Right atrium auricular region (tissue), 2 donors: ENCODE measurements at regions not wholly inside any gene's neighbourhood (a gene's known extent, or its start where the extent isn't known, plus 50 kb on each side); places are given as distances from the start of the nearest gene placed in this dataset.
"Not testable (repeated sequence)": the region's sequence is repeated elsewhere in the genome, so short reads cannot be mapped to it uniquely, and the experiment has no call there.

Experiments
- DNase-seq: peaks from one replicate; pipeline ENCODE4 v3.0.0-alpha.2; 2019; ENCODE audit warnings: low spot score
- H3K27ac ChIP-seq, 2 donors: fragments of 200-600 bp; sonication (generic); 1 replicate in 1 of 2; 2 replicates in 1 of 2; pipeline ENCODE4 v1.5.1; 2016 to 2019
- H3K27me3 ChIP-seq, 2 donors: fragments of 200-600 bp; sonication (generic); one replicate each; pipeline versions ENCODE4 v1.5.1 to v1.6.0; 2017 to 2019
- H3K36me3 ChIP-seq: fragments of 200-600 bp; sonication (generic); one replicate; pipeline ENCODE4 v1.5.1; 2016
- H3K4me1 ChIP-seq, 2 donors: fragments of 200-600 bp; sonication (generic); one replicate each; pipeline versions ENCODE4 v1.5.1 to v1.6.0; 2017 to 2019
- H3K4me3 ChIP-seq, 2 donors: fragments of 200-600 bp; sonication (generic); 1 replicate in 1 of 2; 2 replicates in 1 of 2; pipeline ENCODE4 v1.5.1; 2017 to 2019; ENCODE audit warnings: mild to moderate bottlenecking in 1 of 2, moderate library complexity in 1 of 2
- H3K9me3 ChIP-seq, 2 donors: fragments of 200-600 bp; sonication (generic); one replicate each; pipeline ENCODE4 v1.5.1; 2019
- TF ChIP-seq, protein P1 (sequence below), 2 donors: fragments of 200-600 bp; sonication (generic); IDR thresholded peaks; one replicate each; pipeline ENCODE4 v1.5.1; 2019; ENCODE audit warnings: antibody characterized with exemption in 2 of 2

DNA sequence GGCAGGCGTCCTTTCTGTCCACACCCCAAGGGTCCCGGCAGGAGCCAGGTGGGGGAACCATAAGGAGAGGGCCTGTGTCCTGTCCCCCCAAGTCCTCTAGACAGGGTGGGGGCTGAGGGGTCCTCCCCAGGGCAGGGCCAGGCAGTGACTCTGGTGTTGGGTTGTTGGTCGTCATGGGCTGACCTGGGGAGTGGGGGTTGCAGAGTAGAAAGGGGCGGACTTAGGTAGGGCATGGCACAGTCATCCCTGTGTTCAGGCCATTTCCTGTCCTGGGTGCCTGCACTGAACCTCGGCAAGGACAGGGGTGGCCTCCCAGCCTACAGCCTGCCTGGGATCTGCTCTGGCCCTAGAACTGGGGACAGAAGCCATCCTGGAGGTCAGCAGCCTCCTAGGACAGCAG, 356.2 kb downstream of the TMEM121 start:
- no peaks in the 10 kb centered on the region for H3K9me3 ChIP-seq
- H3K36me3 ChIP-seq, result no peaks in the 10 kb centered on the region
- no peaks in the 10 kb centered on the region for H3K4me1 ChIP-seq
- H3K27ac ChIP-seq, result no peak overlapping the region
- H3K4me3 ChIP-seq, result no peak overlapping the region
- no peaks in the 10 kb centered on the region for H3K27me3 ChIP-seq
- TF ChIP-seq, protein P1, sequence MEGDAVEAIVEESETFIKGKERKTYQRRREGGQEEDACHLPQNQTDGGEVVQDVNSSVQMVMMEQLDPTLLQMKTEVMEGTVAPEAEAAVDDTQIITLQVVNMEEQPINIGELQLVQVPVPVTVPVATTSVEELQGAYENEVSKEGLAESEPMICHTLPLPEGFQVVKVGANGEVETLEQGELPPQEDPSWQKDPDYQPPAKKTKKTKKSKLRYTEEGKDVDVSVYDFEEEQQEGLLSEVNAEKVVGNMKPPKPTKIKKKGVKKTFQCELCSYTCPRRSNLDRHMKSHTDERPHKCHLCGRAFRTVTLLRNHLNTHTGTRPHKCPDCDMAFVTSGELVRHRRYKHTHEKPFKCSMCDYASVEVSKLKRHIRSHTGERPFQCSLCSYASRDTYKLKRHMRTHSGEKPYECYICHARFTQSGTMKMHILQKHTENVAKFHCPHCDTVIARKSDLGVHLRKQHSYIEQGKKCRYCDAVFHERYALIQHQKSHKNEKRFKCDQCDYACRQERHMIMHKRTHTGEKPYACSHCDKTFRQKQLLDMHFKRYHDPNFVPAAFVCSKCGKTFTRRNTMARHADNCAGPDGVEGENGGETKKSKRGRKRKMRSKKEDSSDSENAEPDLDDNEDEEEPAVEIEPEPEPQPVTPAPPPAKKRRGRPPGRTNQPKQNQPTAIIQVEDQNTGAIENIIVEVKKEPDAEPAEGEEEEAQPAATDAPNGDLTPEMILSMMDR (IDR thresholded peaks at IDR 0.05), result no peak
- no peak for DNase-seq

DNA sequence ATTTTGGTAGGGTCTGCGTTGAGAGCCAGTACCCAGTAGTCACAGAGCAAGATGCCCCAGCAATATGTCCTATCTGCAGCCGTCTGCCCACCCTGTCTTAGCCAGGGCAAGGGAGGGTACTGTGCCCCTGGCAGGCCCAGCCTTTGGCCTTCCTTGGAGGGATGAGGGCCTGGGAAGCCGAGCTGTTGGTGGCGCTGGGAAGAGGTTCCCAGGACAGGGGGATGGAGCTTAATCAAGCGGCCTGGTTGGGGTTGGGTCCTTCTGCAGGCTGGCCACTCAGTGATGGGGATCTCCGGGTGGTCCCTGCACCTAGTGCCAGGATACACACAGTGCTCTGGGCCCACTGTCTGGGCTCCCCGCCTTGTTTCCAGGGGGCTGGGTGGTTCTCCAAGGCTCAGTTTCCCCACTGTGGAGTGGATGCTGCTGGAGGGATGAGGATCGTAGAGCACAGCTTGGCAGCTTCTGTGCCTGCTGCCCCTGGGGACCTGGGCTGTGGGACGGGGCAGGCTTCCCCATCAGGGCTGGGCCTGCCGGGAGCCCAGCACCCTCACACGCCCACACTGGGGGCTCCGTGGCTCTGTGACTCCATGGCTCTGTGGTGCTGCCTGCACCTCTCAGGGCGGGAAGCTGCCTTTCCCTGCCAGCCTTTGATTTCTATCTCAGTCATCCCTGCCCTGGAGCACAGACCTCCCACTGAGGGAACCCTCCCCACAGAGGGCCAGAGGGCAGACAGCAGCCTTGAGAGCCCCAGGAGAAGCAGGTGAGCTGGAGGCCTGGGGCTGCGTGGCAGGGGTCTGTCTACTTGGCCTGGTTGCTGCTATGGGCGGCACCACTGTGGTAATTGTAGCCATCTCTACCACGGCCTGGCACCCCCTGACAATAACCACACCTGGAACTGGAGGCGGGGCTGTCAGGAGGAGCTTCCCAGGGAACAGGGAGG, 357.0 kb downstream of the TMEM121 start:
- Histone ChIP-seq H3K36me3 (no peaks in the 10 kb centered on the region), H3K27ac (no peak overlapping the region), H3K4me3 (no peak overlapping the region), H3K4me1 (no peaks in the 10 kb centered on the region), H3K9me3 (no peaks in the 10 kb centered on the region), H3K27me3 (no peaks in the 10 kb centered on the region)
- no peak for DNase-seq
- TF ChIP-seq, protein P1 (IDR thresholded peaks at IDR 0.05), result no peak

DNA sequence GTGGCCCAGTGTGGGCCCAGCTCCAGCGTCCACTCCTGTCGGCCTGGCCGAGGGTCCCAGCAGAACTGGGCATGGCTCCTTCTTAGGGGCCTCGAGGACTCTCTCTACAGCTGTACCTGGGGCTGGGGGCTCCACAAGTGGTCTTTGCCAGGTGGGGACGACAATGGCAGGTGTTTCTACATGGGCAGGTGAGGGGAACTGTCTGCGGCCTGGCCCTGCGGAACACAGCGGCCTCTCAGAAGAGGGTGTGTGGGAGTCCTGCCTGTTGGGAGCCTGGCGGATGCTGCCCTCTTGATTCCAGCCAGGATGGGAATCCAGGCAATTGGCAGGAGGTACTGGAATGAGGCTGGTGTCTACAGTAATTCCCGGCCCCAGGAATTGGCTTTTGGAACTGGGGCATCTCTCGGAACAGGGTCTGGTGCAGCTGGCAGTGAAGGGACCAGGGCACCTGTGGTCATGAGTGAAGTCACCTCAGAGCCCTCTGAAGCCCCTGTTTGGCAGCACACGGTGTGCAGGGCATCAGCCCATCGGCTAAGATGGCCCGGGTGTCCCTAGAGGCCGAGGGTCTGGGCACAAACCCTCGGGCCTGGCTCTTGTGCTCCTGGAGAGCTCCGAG, 357.9 kb downstream of the TMEM121 start:
- not testable (repeated sequence) for H3K36me3 ChIP-seq, H3K4me3 ChIP-seq, H3K27me3 ChIP-seq, H3K4me1 ChIP-seq, H3K27ac ChIP-seq, DNase-seq, H3K9me3 ChIP-seq

DNA sequence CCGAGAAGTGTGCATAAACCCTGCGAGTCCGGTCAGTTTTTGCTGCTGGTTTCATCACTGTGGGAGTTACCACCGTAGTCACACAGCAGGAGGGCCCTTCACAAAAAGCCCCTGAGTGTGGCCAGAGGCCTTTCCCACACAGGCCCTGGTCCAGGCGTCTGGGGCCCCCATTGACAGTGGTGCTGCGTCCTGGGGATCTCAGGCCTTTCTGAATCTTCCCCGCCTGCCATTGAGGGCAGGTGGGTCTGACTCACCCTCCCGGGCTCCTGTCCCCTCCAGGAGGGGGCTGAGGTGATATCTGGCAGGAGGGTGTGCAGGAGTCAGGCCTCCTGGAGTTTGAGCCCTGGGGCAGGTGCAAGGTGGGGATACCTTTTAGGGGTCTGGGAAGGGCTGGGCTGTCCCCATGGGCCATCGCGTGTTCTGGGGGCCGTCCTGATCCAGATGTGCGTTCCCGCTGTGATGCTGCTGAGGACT, 358.5 kb downstream of the TMEM121 start:
- H3K9me3 ChIP-seq, result no peaks in the 10 kb centered on the region
- TF ChIP-seq, protein P1 (IDR thresholded peaks at IDR 0.05), result no peak
- no peaks in the 10 kb centered on the region for H3K4me1 ChIP-seq
- H3K4me3 ChIP-seq, result no peak overlapping the region
- H3K36me3 ChIP-seq, result no peaks in the 10 kb centered on the region
- no peak overlapping the region for H3K27ac ChIP-seq
- DNase-seq, result no peak
- H3K27me3 ChIP-seq, result no peaks in the 10 kb centered on the region

DNA sequence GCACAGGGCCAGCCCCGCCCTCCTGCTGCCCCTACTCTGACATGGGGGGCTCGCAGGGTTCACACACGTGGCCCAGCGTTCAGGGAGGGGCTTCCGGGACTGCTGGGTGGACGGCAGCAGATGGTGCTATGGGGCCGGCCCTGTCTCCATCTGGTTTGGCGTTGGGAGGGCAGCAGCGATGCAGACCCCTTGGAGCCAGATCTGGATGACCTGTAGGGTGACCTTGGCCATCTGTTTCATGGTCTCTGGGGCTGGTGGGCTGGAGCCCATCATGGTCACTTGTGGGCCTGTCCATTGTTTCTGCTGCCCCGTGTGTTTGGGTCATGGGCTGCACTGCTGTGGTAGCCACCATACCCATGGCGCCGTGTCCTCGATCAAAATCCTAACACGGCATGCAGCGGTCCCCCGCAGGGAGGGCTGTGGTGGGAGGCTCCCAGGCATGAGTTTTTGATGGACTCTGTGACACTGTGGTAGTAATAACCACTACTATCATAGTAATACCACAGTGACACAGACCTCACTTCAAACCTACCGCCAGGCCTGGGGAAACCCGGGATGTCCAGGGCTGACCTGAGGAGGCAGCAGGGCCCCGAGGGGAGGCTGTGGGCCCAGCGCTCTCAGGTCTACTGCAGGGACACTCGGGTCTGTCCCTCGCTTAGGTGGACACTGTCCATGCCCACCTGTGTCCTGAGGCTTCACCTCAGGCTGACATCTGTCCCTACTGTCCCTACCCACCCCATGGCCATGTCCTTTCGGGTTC, 359.4 kb downstream of the TMEM121 start:
- no peaks in the 10 kb centered on the region for H3K9me3 ChIP-seq
- H3K4me3 ChIP-seq, result no peak overlapping the region
- TF ChIP-seq, protein P1 (IDR thresholded peaks at IDR 0.05), result no peak
- no peaks in the 10 kb centered on the region for H3K27me3 ChIP-seq
- no peaks in the 10 kb centered on the region for H3K36me3 ChIP-seq
- no peak overlapping the region for H3K27ac ChIP-seq
- no peaks in the 10 kb centered on the region for H3K4me1 ChIP-seq
- no peak for DNase-seq

DNA sequence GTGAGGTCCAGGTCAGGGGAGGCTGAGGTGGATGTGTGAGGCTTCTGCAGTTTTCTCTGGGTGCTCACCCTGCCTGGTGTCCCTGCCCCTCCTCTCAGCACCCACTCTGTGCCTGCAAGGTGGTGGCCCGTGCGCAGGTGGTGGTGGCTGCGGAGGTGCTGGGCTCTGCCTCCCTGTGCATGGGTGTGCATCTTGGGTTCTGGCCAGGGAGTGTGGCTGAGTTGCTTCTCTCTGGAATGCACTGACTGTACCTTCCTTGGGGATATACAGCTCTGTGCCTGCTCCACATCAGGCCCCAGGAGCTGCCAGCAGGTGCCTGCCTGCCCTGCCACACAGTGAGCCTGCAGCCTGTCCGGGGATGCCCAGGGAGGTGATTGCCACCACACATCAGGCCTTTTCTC, 360.4 kb downstream of the TMEM121 start:
- H3K36me3 ChIP-seq, result not testable (repeated sequence)

More for the DNA sequence above, 360.4 kb downstream of the TMEM121 start:
- DNase-seq, H3K4me1 ChIP-seq, H3K4me3 ChIP-seq, H3K9me3 ChIP-seq, H3K27me3 ChIP-seq, H3K27ac ChIP-seq: not testable (repeated sequence)
